ENCODE measurements at regions not wholly inside any gene's neighbourhood (a gene's known extent, or its start where the extent isn't known, plus 50 kb on each side); places are given as distances from the start of the nearest gene placed in this dataset.
"Not testable (repeated sequence)": the region's sequence is repeated elsewhere in the genome, so short reads cannot be mapped to it uniquely, and the experiment has no call there.

DNA sequence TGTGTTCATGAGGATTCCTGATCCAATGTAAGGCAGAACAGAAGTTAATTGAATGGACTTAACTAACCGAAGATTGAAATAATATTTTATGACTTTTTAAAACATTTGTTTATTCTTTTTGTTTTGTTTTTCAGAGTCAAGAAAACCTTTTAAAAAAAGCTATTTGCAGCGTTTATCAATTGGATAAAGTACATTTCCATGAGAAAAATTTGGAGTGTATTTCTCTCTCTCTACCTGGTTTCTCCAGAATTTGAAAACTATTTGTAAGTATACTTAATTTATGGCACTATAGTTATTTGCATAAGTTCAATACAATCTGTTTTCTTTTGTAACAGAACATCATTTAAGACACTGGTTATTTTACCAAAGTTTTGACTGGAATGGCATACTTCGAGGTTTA lies 208.0 kb upstream of the UBL3 start (continued):
- no peak for TF ChIP-seq MEF2A (IDR thresholded peaks at IDR 0.05; ENCODE audit: borderline replicate concordance, low read depth)
- TF ChIP-seq EP300 (IDR thresholded peaks at IDR 0.05; ENCODE audit: borderline replicate concordance in 1 of 2, low read depth in 1 of 2, low read length in 1 of 2) = no peak
- TF ChIP-seq CHD2 (IDR thresholded peaks at IDR 0.05; ENCODE audit: low read length, partially characterized antibody) = no peak
- no peak for TF ChIP-seq EZH2phosphoT487 (IDR thresholded peaks at IDR 0.05; ENCODE audit: borderline replicate concordance, low read depth)
- no peak for TF ChIP-seq RXRA (IDR thresholded peaks at IDR 0.05; ENCODE audit: borderline replicate concordance, low read depth)
- no peak for TF ChIP-seq POLR2AphosphoS5 (IDR thresholded peaks at IDR 0.05; ENCODE audit: low read depth, low read length)
- TF ChIP-seq, protein P1, sequence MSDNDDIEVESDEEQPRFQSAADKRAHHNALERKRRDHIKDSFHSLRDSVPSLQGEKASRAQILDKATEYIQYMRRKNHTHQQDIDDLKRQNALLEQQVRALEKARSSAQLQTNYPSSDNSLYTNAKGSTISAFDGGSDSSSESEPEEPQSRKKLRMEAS (IDR thresholded peaks at IDR 0.05; ENCODE audit: low read depth) = no peak
- TF ChIP-seq TEAD4 (IDR thresholded peaks at IDR 0.05; ENCODE audit: borderline replicate concordance, insufficient read depth) = no peak
- no peak for TF ChIP-seq IRF3 (IDR thresholded peaks at IDR 0.05; ENCODE audit: low read depth, low read length)

GRCh38 chr13:30054546-30054945 lies 204.1 kb upstream of the UBL3 start:
- H3K9ac ChIP-seq; POLR2A ChIA-PET; H3K79me2 ChIP-seq (ENCODE audit: insufficient read depth); H3K4me3 ChIP-seq (ENCODE audit: low read depth in 2 of 2, low read length in 1 of 2); H3K9me3 ChIP-seq; H3K36me3 ChIP-seq (replicated peaks in 1 of 2; ENCODE audit: control insufficient read depth in 1 of 2, insufficient read depth in 2 of 2, low read length in 1 of 2); H3K4me1 ChIP-seq (ENCODE audit: control insufficient read depth in 1 of 2, insufficient read depth in 2 of 2, low read depth in 1 of 2, low read length in 1 of 2); H3K4me2 ChIP-seq; H3K27ac ChIP-seq (ENCODE audit: low read depth in 2 of 2, low read length in 1 of 2); H3F3A ChIP-seq (replicated peaks; ENCODE audit: insufficient read depth); H4K20me1 ChIP-seq (ENCODE audit: insufficient read depth); DNase-seq; H3K9me2 ChIP-seq; H3K27me3 ChIP-seq (ENCODE audit: insufficient read depth); H2AFZ ChIP-seq (ENCODE audit: low read depth): not testable (repeated sequence)
- 54% methylated on average over 4 of the region's 5 CpGs for WGBS (ENCODE audit: low lambda C conversion rate)
- CTCF ChIA-PET = interaction anchor here (0.6 kb wide), 1 partner anchor 151 kb away, joined by 3 read pairs; no protein-coding TSS in a partner anchor

GRCh38 chr13:30053939-30054338 lies 203.5 kb upstream of the UBL3 start:
- POLR2A ChIA-PET = no interaction called here
- Histone ChIP-seq H3F3A (replicated peaks; ENCODE audit: insufficient read depth) (no peaks in the 10 kb centered on the region), H2AFZ (ENCODE audit: low read depth) (no peak overlapping the region), H3K27ac (ENCODE audit: low read depth in 2 of 2, low read length in 1 of 2) (no peak overlapping the region), H3K4me2 (no peak overlapping the region), H3K4me3 (ENCODE audit: low read depth in 2 of 2, low read length in 1 of 2) (no peak overlapping the region), H3K9ac (no peak overlapping the region), H3K27me3 (ENCODE audit: insufficient read depth) (no peaks in the 10 kb centered on the region), H3K4me1 (ENCODE audit: control insufficient read depth in 1 of 2, insufficient read depth in 2 of 2, low read depth in 1 of 2, low read length in 1 of 2) (no peaks in the 10 kb centered on the region; a peak in 1 of 4 replicates), H3K9me2 (no peaks in the 10 kb centered on the region), H3K79me2 (ENCODE audit: insufficient read depth) (no peaks in the 10 kb centered on the region), H3K36me3 (replicated peaks in 1 of 2; ENCODE audit: control insufficient read depth in 1 of 2, insufficient read depth in 2 of 2, low read length in 1 of 2) (no peaks in the 10 kb centered on the region), H4K20me1 (ENCODE audit: insufficient read depth) (no peaks in the 10 kb centered on the region), H3K9me3 (no peaks in the 10 kb centered on the region)
- DNase-seq = no peak
- WGBS (ENCODE audit: low lambda C conversion rate) = 74% methylated on average over 4 of the region's 4 CpGs
- CTCF ChIA-PET = interaction anchor here (0.6 kb wide), 1 partner anchor 151 kb away, joined by 3 read pairs; no protein-coding TSS in a partner anchor
- TF ChIP-seq RAD21 (IDR thresholded peaks at IDR 0.05; ENCODE audit: low read length) = no peak
- TF ChIP-seq RCOR1 (IDR thresholded peaks at IDR 0.05; ENCODE audit: low read length) = no peak
- no peak for TF ChIP-seq TCF12 (IDR thresholded peaks at IDR 0.05)
- TF ChIP-seq, protein P2, sequence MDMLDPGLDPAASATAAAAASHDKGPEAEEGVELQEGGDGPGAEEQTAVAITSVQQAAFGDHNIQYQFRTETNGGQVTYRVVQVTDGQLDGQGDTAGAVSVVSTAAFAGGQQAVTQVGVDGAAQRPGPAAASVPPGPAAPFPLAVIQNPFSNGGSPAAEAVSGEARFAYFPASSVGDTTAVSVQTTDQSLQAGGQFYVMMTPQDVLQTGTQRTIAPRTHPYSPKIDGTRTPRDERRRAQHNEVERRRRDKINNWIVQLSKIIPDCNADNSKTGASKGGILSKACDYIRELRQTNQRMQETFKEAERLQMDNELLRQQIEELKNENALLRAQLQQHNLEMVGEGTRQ (IDR thresholded peaks at IDR 0.05; ENCODE audit: borderline replicate concordance, low read depth, low read length) = no peak
- no peak for TF ChIP-seq USF1 (IDR thresholded peaks at IDR 0.05; ENCODE audit: borderline replicate concordance, low read depth)
- TF ChIP-seq, protein P1 (IDR thresholded peaks at IDR 0.05; ENCODE audit: low read depth) = no peak
- no peak for TF ChIP-seq EZH2phosphoT487 (IDR thresholded peaks at IDR 0.05; ENCODE audit: borderline replicate concordance, low read depth)
- TF ChIP-seq ELF1 (IDR thresholded peaks at IDR 0.05) = no peak
- no peak for TF ChIP-seq RXRA (IDR thresholded peaks at IDR 0.05; ENCODE audit: borderline replicate concordance, low read depth)
- no peak for TF ChIP-seq CHD2 (IDR thresholded peaks at IDR 0.05; ENCODE audit: low read length, partially characterized antibody)
- TF ChIP-seq TEAD4 (IDR thresholded peaks at IDR 0.05; ENCODE audit: borderline replicate concordance, insufficient read depth) = no peak

All from SK-N-SH (cell line).